A172 (cell line): ENCODE measurements at regions not wholly inside any gene's neighbourhood (a gene's known extent, or its start where the extent isn't known, plus 50 kb on each side); places are given as distances from the start of the nearest gene placed in this dataset.

Source experiments
- DNase-seq: peaks from one replicate; pipeline ENCODE4 v3.0.0-alpha.2; 2015; ENCODE audit warnings: low spot score

- no peak for DNase-seq
Measured at GRCh38 chr3:135865085-135865484, 100.4 kb upstream of the PPP2R3A start.

- DNase-seq: no peak
Measured at GRCh38 chr3:135865553-135865952, 100.0 kb upstream of the PPP2R3A start.

GRCh38 chr3:135867911-135868310 is 97.6 kb upstream of the PPP2R3A start:
- no peak for DNase-seq

- no peak for DNase-seq
Measured at GRCh38 chr3:135868801-135869200, 96.7 kb upstream of the PPP2R3A start.

GRCh38 chr3:135869439-135870105 is 96.0 kb upstream of the PPP2R3A start:
- DNase-seq: peak; percentile 75

- peak; percentile 22 for DNase-seq
Measured at GRCh38 chr3:135871311-135871710, 94.2 kb upstream of the PPP2R3A start.

- no peak for DNase-seq
Measured at GRCh38 chr3:135874035-135874434, 91.5 kb upstream of the PPP2R3A start.

- DNase-seq: no peak
Measured at GRCh38 chr3:135878501-135878900, 87.0 kb upstream of the PPP2R3A start.

GRCh38 chr3:135885885-135886284 is 79.6 kb upstream of the PPP2R3A start:
- DNase-seq: no peak

GRCh38 chr3:135887220-135887619 is 78.3 kb upstream of the PPP2R3A start:
- peak; percentile 91 for DNase-seq

GRCh38 chr3:135889443-135889842 is 76.1 kb upstream of the PPP2R3A start:
- DNase-seq: no peak

- DNase-seq: peak; percentile 24
Measured at GRCh38 chr3:135891121-135891520, 74.4 kb upstream of the PPP2R3A start.

GRCh38 chr3:135895106-135895733 is 70.3 kb upstream of the PPP2R3A start:
- peak; percentile 83 for DNase-seq

- DNase-seq: no peak
Measured at GRCh38 chr3:135895734-135896121, 69.8 kb upstream of the PPP2R3A start.

- DNase-seq: peak; percentile 80
Measured at GRCh38 chr3:135896613-135897012, 68.9 kb upstream of the PPP2R3A start.

- no peak for DNase-seq
Measured at GRCh38 chr3:135897715-135898114, 67.8 kb upstream of the PPP2R3A start.

GRCh38 chr3:135898774-135899173 is 66.8 kb upstream of the PPP2R3A start:
- no peak for DNase-seq

- no peak for DNase-seq
Measured at GRCh38 chr3:135905058-135905724, 60.3 kb upstream of the PPP2R3A start.

GRCh38 chr3:135907422-135908165 is 57.9 kb upstream of the PPP2R3A start:
- no peak for DNase-seq

GRCh38 chr3:135908225-135908624 is 57.3 kb upstream of the PPP2R3A start:
- DNase-seq: peak; percentile 92

GRCh38 chr3:135908737-135909136 is 56.8 kb upstream of the PPP2R3A start:
- no peak for DNase-seq

- DNase-seq: no peak
Measured at GRCh38 chr3:135911110-135911509, 54.4 kb upstream of the PPP2R3A start.
